IMR-90 (cell line): ENCODE measurements at regions not wholly inside any gene's neighbourhood (a gene's known extent, or its start where the extent isn't known, plus 50 kb on each side); places are given as distances from the start of the nearest gene placed in this dataset.
"Not testable (repeated sequence)": the region's sequence is repeated elsewhere in the genome, so short reads cannot be mapped to it uniquely, and the experiment has no call there.

Source experiments
- ATAC-seq: fragments of 200-7000 bp; cut with Tn5 transposase; 2 replicates; pipeline ENCODE4 v1.9.1; 2020; ENCODE audit warnings: low read depth, mild to moderate bottlenecking, moderate library complexity
- BruUV-seq: library from RNA; stranded (reverse); fragments of 400-500 nt; replicated peaks from 2 replicates; lab custom pipeline; 2021; lab: Mats Ljungman, UMichigan
- CTCF ChIA-PET: fragments of 300-600 bp; formaldehyde crosslinking; extraction: SDS; loops from one replicate; lab custom pipeline; 2021; ENCODE audit warnings: antibody characterized with exemption; lab: Yijun Ruan, JAX
- POLR2A ChIA-PET: fragments of 300-600 bp; sonication (Branson Sonifier 250); formaldehyde crosslinking; loops from one replicate; lab custom pipeline; 2022; ENCODE audit warnings: antibody characterized with exemption; ENCODE audit not compliant: unreplicated experiment; lab: Charles Lee
- DNase-seq: peaks from one replicate; pipeline ENCODE4 v3.0.0; 2013
- H2AFZ ChIP-seq: replicated peaks from 2 replicates; pipeline ENCODE3; 2013; ENCODE audit warnings: low read length, mild to moderate bottlenecking; ENCODE audit not compliant: poor library complexity
- H2AK5ac ChIP-seq: 2 replicates; pipeline ENCODE4 v1.6.1; 2013; ENCODE audit warnings: low read depth, low read length, inconsistent platforms
- H2AK9ac ChIP-seq: replicated peaks from 2 replicates; pipeline ENCODE3; 2013; ENCODE audit warnings: mild to moderate bottlenecking, low read depth, low read length, moderate library complexity; ENCODE audit not compliant: poor library complexity
- H2BK120ac ChIP-seq: 2 replicates; pipeline ENCODE4 v1.6.1; 2013; ENCODE audit warnings: low read depth, low read length, inconsistent platforms
- H2BK15ac ChIP-seq: 3 replicates; pipeline ENCODE4 v1.6.1; 2013; ENCODE audit warnings: low read depth, low read length, inconsistent platforms
- H2BK20ac ChIP-seq: 2 replicates; pipeline ENCODE4 v1.6.1; 2013; ENCODE audit warnings: low read depth, mild to moderate bottlenecking, inconsistent platforms, low read length, moderate library complexity
- H2BK5ac ChIP-seq: 2 replicates; pipeline ENCODE4 v1.6.1; 2013; ENCODE audit warnings: mild to moderate bottlenecking, low read depth, low read length, inconsistent platforms; ENCODE audit not compliant: poor library complexity, severe bottlenecking
- H3K14ac ChIP-seq: replicated peaks from 2 replicates; pipeline ENCODE4 v1.6.1; 2013; ENCODE audit warnings: low read depth, low read length, inconsistent platforms
- H3K18ac ChIP-seq: 2 replicates; pipeline ENCODE4 v1.6.1; 2013; ENCODE audit warnings: low read depth, low read length, control low read depth
- H3K23ac ChIP-seq: 2 replicates; pipeline ENCODE4 v1.6.1; 2013; ENCODE audit warnings: low read depth, low read length, inconsistent platforms
- H3K27ac ChIP-seq: 2 replicates; pipeline ENCODE4 v1.5.1; 2013; ENCODE audit warnings: mild to moderate bottlenecking, control low read depth, low read length; ENCODE audit not compliant: insufficient read depth
- H3K27me3 ChIP-seq: 2 replicates; pipeline ENCODE4 v1.6.1; 2013; ENCODE audit warnings: low read length; ENCODE audit not compliant: control insufficient read depth, insufficient read depth
- H3K36me3 ChIP-seq: 2 replicates; pipeline ENCODE4 v1.6.1; 2013; ENCODE audit warnings: low read length, mixed read lengths; ENCODE audit not compliant: control insufficient read depth, insufficient read depth
- H3K4ac ChIP-seq: 2 replicates; pipeline ENCODE4 v1.6.1; 2013; ENCODE audit warnings: low read depth, low read length, inconsistent platforms
- H3K4me1 ChIP-seq: 2 replicates; pipeline ENCODE4 v1.6.1; 2013; ENCODE audit warnings: low read length, mixed read lengths; ENCODE audit not compliant: control insufficient read depth, insufficient read depth
- H3K4me2 ChIP-seq: 2 replicates; pipeline ENCODE4 v1.6.1; 2013; ENCODE audit warnings: low read depth, mild to moderate bottlenecking, control low read depth, low read length, moderate library complexity
- H3K4me3 ChIP-seq: 2 replicates; pipeline ENCODE4 v1.5.1; 2013; ENCODE audit warnings: low read depth, mild to moderate bottlenecking, control low read depth, low read length, moderate library complexity; ENCODE audit not compliant: insufficient read depth
- H3K56ac ChIP-seq: 2 replicates; pipeline ENCODE4 v1.6.1; 2013; ENCODE audit warnings: low read length, inconsistent platforms; ENCODE audit not compliant: insufficient read depth; ENCODE audit errors: extremely low read depth
- H3K79me1 ChIP-seq, 2 experiments: 2 replicates each; pipeline ENCODE4 v1.6.1; 2013; ENCODE audit warnings: low read length in 2 of 2, inconsistent platforms in 1 of 2, low read depth in 1 of 2
- H3K9ac ChIP-seq: 2 replicates; pipeline ENCODE4 v1.6.1; 2013; ENCODE audit warnings: low read depth, low read length, control low read depth
- H3K9me1 ChIP-seq: 2 replicates; pipeline ENCODE4 v1.6.1; 2013; ENCODE audit warnings: low read length, inconsistent platforms; ENCODE audit not compliant: insufficient read depth
- H3K9me3 ChIP-seq: 2 replicates; pipeline ENCODE4 v1.6.1; 2013; ENCODE audit warnings: low read length; ENCODE audit not compliant: control insufficient read depth, insufficient read depth
- H4K20me1 ChIP-seq: 2 replicates; pipeline ENCODE4 v1.6.1; 2013; ENCODE audit warnings: low read length, inconsistent platforms; ENCODE audit not compliant: insufficient read depth
- H4K5ac ChIP-seq: 2 replicates; pipeline ENCODE4 v1.6.1; 2013; ENCODE audit warnings: mild to moderate bottlenecking, low read depth, low read length, control low read depth
- H4K8ac ChIP-seq, 2 experiments: 2 replicates each; pipeline ENCODE4 v1.6.1; 2013; ENCODE audit warnings: low read depth in 2 of 2, low read length in 2 of 2, control low read depth in 1 of 2, inconsistent platforms in 1 of 2
- H4K91ac ChIP-seq: 2 replicates; pipeline ENCODE4 v1.6.1; 2013; ENCODE audit warnings: low read depth, low read length, inconsistent platforms; ENCODE audit not compliant: insufficient read depth
- WGBS, 2 experiments: methylation state at CpG; one replicate each; pipeline versions ENCODE4 v1.1.5 to v1.1.7; 2013; ENCODE audit warnings: missing lambda C conversion rate in 2 of 2; ENCODE audit not compliant: insufficient read length in 1 of 2; ENCODE audit errors: extremely low coverage in 2 of 2; 5-methylcytosine and 5-hydroxymethylcytosine counted together
- dilution Hi-C: fragments of 300-500 bp; cut with HindIII; formaldehyde crosslinking; loops from one replicate; pipeline ENCODE4 v1.14.3; 2018; ENCODE audit warnings: low sequenced_read_pairs; ENCODE audit not compliant: unreplicated experiment
- in situ Hi-C: fragments of 300-500 bp; cut with MboI; formaldehyde crosslinking; loops from 3 replicates; pipeline ENCODE4 v1.14.3; 2019; ENCODE audit warnings: low sequenced_read_pairs, inconsistent platforms, mixed read lengths
- intact Hi-C: fragments of 100-400 bp; cut with micrococcal nuclease; formaldehyde crosslinking; loops from 2 replicates; pipeline ENCODE4 v1.10.0; 2022

GRCh38 chr10:46650967-46651366 is 72.0 kb downstream of the SYT15 start:
- H2BK20ac ChIP-seq, H4K91ac ChIP-seq, CTCF ChIA-PET, H3K79me1 ChIP-seq, dilution Hi-C loops, intact Hi-C loops, DNase-seq, H3K27ac ChIP-seq, H3K36me3 ChIP-seq, H3K9me3 ChIP-seq, in situ Hi-C loops, H3K9me1 ChIP-seq, H2AFZ ChIP-seq, ATAC-seq, H4K5ac ChIP-seq, H4K20me1 ChIP-seq, H3K4ac ChIP-seq, H3K56ac ChIP-seq, H3K4me1 ChIP-seq, H3K9ac ChIP-seq, H3K4me2 ChIP-seq, H2BK120ac ChIP-seq, H3K27me3 ChIP-seq, H3K14ac ChIP-seq, H2BK5ac ChIP-seq, H4K8ac ChIP-seq, H2BK15ac ChIP-seq, H3K18ac ChIP-seq, H2AK5ac ChIP-seq, H2AK9ac ChIP-seq, H3K23ac ChIP-seq, H3K4me3 ChIP-seq, BruUV-seq, POLR2A ChIA-PET: not testable (repeated sequence)
- WGBS, 2 experiments, result no CpG with 5 or more reads among the region's 5 CpGs

- H2AK9ac ChIP-seq, H3K9me1 ChIP-seq, H3K4me1 ChIP-seq, ATAC-seq, H3K18ac ChIP-seq, H3K79me1 ChIP-seq, H4K8ac ChIP-seq, H2BK5ac ChIP-seq, H3K14ac ChIP-seq, in situ Hi-C loops, DNase-seq, POLR2A ChIA-PET, H3K9me3 ChIP-seq, H3K4me3 ChIP-seq, H2BK15ac ChIP-seq, H2BK120ac ChIP-seq, dilution Hi-C loops, H3K4me2 ChIP-seq, H3K27ac ChIP-seq, H2AK5ac ChIP-seq, H3K27me3 ChIP-seq, H3K36me3 ChIP-seq, H4K91ac ChIP-seq, H3K56ac ChIP-seq, BruUV-seq, H4K5ac ChIP-seq, CTCF ChIA-PET, H3K9ac ChIP-seq, H3K23ac ChIP-seq, H2AFZ ChIP-seq, H3K4ac ChIP-seq, H2BK20ac ChIP-seq, H4K20me1 ChIP-seq, intact Hi-C loops: not testable (repeated sequence)
- WGBS, 2 experiments, result no CpG with 5 or more reads among the region's 3 CpGs
Measured at GRCh38 chr10:46657437-46657836, 78.5 kb downstream of the SYT15 start.
